BLaER1 treated with 17β-estradiol and CSF1 and Interleukin-3, amounts not matched to agents 10 nM and 100 nM (cell line): ENCODE measurements at regions not wholly inside any gene's neighbourhood (a gene's known extent, or its start where the extent isn't known, plus 50 kb on each side); places are given as distances from the start of the nearest gene placed in this dataset.

Experiments used
- H3K27ac ChIP-seq, 11 experiments: shearing (Covaris generic); formaldehyde crosslinking; 2 replicates each; pipeline ENCODE4 v1.8.1; 2022
- H3K27me3 ChIP-seq, 11 experiments: shearing (Covaris generic); formaldehyde crosslinking; 2 replicates each; pipeline ENCODE4 v1.8.1; 2022
- H3K36me3 ChIP-seq, 11 experiments: shearing (Covaris generic); formaldehyde crosslinking; 2 replicates each; pipeline ENCODE4 v1.8.1; 2022
- H3K4me1 ChIP-seq, 10 experiments: shearing (Covaris generic); formaldehyde crosslinking; 2 replicates each; pipeline ENCODE4 v1.8.1; 2022
- H3K4me2 ChIP-seq, 11 experiments: shearing (Covaris generic); formaldehyde crosslinking; 2 replicates each; pipeline ENCODE4 v1.8.1; 2022
- H3K4me3 ChIP-seq, 10 experiments: shearing (Covaris generic); formaldehyde crosslinking; 2 replicates each; pipeline ENCODE4 v1.8.1; 2022
- H3K9ac ChIP-seq, 11 experiments: shearing (Covaris generic); formaldehyde crosslinking; 2 replicates each; pipeline ENCODE4 v1.8.1; 2022
- H3K9me3 ChIP-seq, 11 experiments: shearing (Covaris generic); formaldehyde crosslinking; replicated peaks in 1 of 11; 2 replicates each; pipeline ENCODE4 v1.8.1; 2022
- H4K20me1 ChIP-seq, 11 experiments: shearing (Covaris generic); formaldehyde crosslinking; 2 replicates each; pipeline ENCODE4 v1.8.1; 2022
- Cebpa-rat ChIP-seq, 11 experiments: shearing (Covaris generic); IDR thresholded peaks; 2 replicates each; pipeline ENCODE4 v1.8.1; 2022

GRCh38 chr10:83222300-83222699 lies 917.0 kb upstream of the GHITM start:
- Histone ChIP-seq H3K4me1 (peaks cover 0 to 7% (median 0%) of the 10 kb centered on the region in 10 experiments; a peak in 7 of 20 replicates), H3K9ac (no peak overlapping the region), H3K27ac (no peak overlapping the region), H4K20me1 (no peaks in the 10 kb centered on the region), H3K4me3 (no peak overlapping the region), H3K27me3 (no peaks in the 10 kb centered on the region), H3K4me2 (peak overlapping the region in 5 of 11 experiments; percentile 20 to 41 (median 26); a peak in 7 of 22 replicates), H3K36me3 (no peaks in the 10 kb centered on the region), H3K9me3 (no peaks in the 10 kb centered on the region)
- TF ChIP-seq Cebpa-rat (IDR thresholded peaks at IDR 0.05) = no peak

DNA sequence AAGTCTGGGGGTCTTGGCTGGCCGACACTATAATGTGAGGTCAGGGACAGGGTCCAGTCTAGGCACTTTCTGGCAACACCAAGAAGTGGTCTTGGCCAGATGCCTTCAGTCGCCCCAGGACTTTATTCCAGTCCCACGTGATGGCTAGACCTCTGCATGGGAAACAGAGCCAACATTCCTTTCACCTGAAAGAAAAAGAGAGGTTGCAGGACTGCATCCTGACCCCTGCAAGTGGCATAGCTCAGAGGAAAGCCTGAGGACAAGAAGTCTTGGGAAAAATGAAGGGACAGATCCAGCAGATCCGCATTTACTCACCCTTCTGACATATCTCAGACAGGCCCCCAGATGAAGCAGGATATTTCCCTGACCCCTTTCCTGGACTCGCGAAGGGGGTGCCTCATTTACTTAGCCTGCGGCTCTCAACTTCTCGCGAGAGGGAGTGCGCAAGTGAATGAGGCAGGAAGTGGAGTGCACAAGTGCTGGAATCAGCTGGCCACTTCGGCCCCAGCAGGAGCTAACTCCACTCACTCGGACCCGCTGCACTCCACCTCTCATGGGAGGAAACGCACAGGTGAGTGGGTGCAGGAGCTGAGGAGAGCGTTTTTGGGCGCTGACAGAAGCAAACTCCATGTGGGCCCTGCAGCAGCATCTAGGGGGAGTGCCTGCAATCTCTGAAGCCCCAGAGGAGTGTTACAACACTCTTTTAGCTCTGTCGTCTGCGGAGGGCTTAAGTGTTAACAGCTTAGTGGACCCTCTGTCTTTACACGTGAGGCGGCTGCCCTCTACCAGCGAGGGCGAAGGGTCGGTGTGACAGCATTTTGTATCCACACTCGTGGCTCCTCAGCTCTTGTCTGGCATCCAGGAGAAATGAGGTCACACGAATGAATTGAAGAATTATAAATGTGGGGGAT lies 916.2 kb upstream of the GHITM start:
- Histone ChIP-seq H3K9me3 (no peaks in the 10 kb centered on the region), H3K27ac (no peak overlapping the region), H3K4me2 (peak overlapping the region in 4 of 11 experiments; percentile 20 to 41 (median 32); a peak in 5 of 22 replicates), H3K4me3 (no peak overlapping the region), H3K4me1 (peaks cover 0 to 7% (median 0%) of the 10 kb centered on the region in 10 experiments; a peak in 7 of 20 replicates), H3K36me3 (no peaks in the 10 kb centered on the region), H3K9ac (no peak overlapping the region), H4K20me1 (no peaks in the 10 kb centered on the region), H3K27me3 (no peaks in the 10 kb centered on the region)
- TF ChIP-seq Cebpa-rat (IDR thresholded peaks at IDR 0.05) = no peak

GRCh38 chr10:83225781-83226180 lies 913.5 kb upstream of the GHITM start:
- Histone ChIP-seq H3K27me3 (no peaks in the 10 kb centered on the region), H3K36me3 (no peaks in the 10 kb centered on the region), H3K9me3 (no peaks in the 10 kb centered on the region), H3K4me3 (no peak overlapping the region), H3K4me1 (peaks cover 0 to 7% (median 0%) of the 10 kb centered on the region in 10 experiments; a peak in 7 of 20 replicates), H3K27ac (no peak overlapping the region), H3K9ac (no peak overlapping the region), H4K20me1 (no peaks in the 10 kb centered on the region), H3K4me2 (no peak overlapping the region)
- no peak for TF ChIP-seq Cebpa-rat (IDR thresholded peaks at IDR 0.05)

GRCh38 chr10:83229991-83230390 lies 909.3 kb upstream of the GHITM start:
- TF ChIP-seq Cebpa-rat (IDR thresholded peaks at IDR 0.05) = no peak
- Histone ChIP-seq H3K9me3 (no peaks in the 10 kb centered on the region), H3K27ac (no peak overlapping the region)

DNA sequence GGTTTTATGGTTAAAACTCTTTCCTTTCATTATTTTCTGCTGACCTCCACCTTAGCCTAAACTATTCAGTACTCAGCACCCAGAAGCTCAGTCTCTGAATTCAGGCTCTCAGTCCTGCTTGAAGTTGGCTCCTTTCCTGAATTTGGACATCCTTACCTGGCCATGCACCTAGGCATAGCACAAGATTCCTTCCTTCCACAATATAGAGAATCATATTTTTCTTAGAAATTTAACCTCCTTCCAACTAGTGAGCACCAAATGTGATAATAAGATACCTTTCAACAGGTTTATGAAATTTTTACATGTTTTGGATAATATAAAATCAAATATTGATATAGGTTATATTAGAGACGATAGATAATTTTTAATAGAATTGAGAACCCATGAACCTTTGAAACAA lies 905.6 kb upstream of the GHITM start:
- H3K4me2 ChIP-seq = no peak overlapping the region
- no peak overlapping the region for H3K9ac ChIP-seq
- no peaks in the 10 kb centered on the region for H3K9me3 ChIP-seq
- no peaks in the 10 kb centered on the region for H4K20me1 ChIP-seq
- no peaks in the 10 kb centered on the region for H3K27me3 ChIP-seq
- peaks cover 0 to 7% (median 0%) of the 10 kb centered on the region in 10 experiments; a peak in 5 of 20 replicates for H3K4me1 ChIP-seq
- H3K36me3 ChIP-seq = no peaks in the 10 kb centered on the region
- no peak overlapping the region for H3K4me3 ChIP-seq
- TF ChIP-seq Cebpa-rat (IDR thresholded peaks at IDR 0.05) = no peak
- H3K27ac ChIP-seq = no peak overlapping the region

More at GRCh38 chr10:83229991-83230390, 909.3 kb upstream of the GHITM start:
- Histone ChIP-seq H3K36me3 (no peaks in the 10 kb centered on the region), H3K4me1 (peaks cover 0 to under 1% (median 0%) of the 10 kb centered on the region in 10 experiments; a peak in 2 of 20 replicates), H3K9ac (no peak overlapping the region), H4K20me1 (no peaks in the 10 kb centered on the region), H3K4me2 (no peak overlapping the region), H3K4me3 (no peak overlapping the region), H3K27me3 (no peaks in the 10 kb centered on the region)

GRCh38 chr10:83248106-83248631 lies 891.1 kb upstream of the GHITM start:
- H3K4me2 ChIP-seq = no peak overlapping the region

DNA sequence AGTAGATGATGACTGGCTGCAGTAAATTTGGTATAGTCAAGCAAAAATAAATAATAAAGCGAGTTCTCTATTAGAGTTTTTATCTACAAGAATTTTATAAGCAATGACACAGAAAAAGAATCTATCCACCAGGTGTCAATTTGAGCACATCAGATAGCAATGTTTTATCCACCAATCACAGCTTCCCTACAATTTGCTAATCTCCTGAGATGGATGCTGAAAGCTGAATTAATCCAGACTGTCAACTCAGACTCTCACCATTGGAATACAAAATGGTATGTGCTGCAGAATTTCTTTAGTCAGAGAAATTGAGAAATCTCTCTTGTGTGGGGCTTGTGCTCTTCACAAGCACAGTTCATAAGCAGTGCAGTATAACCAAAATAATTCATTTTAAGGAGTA lies 888.9 kb upstream of the GHITM start:
- no peak for TF ChIP-seq Cebpa-rat (IDR thresholded peaks at IDR 0.05)
- no peak overlapping the region for H3K9ac ChIP-seq
- H4K20me1 ChIP-seq = no peaks in the 10 kb centered on the region
- H3K4me3 ChIP-seq = no peak overlapping the region
- H3K27ac ChIP-seq = no peak overlapping the region
- H3K9me3 ChIP-seq = peaks cover 11 to 27% (median 21%) of the 10 kb centered on the region in 11 experiments; a peak in 21 of 22 replicates
- H3K27me3 ChIP-seq = no peaks in the 10 kb centered on the region
- no peaks in the 10 kb centered on the region for H3K4me1 ChIP-seq
- H3K36me3 ChIP-seq = no peaks in the 10 kb centered on the region
- no peak overlapping the region for H3K4me2 ChIP-seq

More at GRCh38 chr10:83248106-83248631, 891.1 kb upstream of the GHITM start:
- Histone ChIP-seq H3K27me3 (no peaks in the 10 kb centered on the region), H4K20me1 (no peaks in the 10 kb centered on the region), H3K36me3 (no peaks in the 10 kb centered on the region), H3K4me3 (no peak overlapping the region), H3K27ac (no peak overlapping the region), H3K9me3 (peaks cover 2 to 13% (median 10%) of the 10 kb centered on the region in 11 experiments; a peak in 21 of 22 replicates), H3K9ac (no peak overlapping the region), H3K4me1 (no peaks in the 10 kb centered on the region)
- no peak for TF ChIP-seq Cebpa-rat (IDR thresholded peaks at IDR 0.05)

- H4K20me1 ChIP-seq = no peaks in the 10 kb centered on the region
- H3K27ac ChIP-seq = no peak overlapping the region
- no peak overlapping the region for H3K9ac ChIP-seq
- H3K27me3 ChIP-seq = no peaks in the 10 kb centered on the region
- H3K4me3 ChIP-seq = no peak overlapping the region
- TF ChIP-seq Cebpa-rat (IDR thresholded peaks at IDR 0.05) = no peak
- no peaks in the 10 kb centered on the region for H3K4me1 ChIP-seq
- peaks cover 11 to 27% (median 21%) of the 10 kb centered on the region in 11 experiments; a peak in 21 of 22 replicates for H3K9me3 ChIP-seq
- H3K36me3 ChIP-seq = no peaks in the 10 kb centered on the region
- no peak overlapping the region for H3K4me2 ChIP-seq
Measured at GRCh38 chr10:83252169-83252568, 887.1 kb upstream of the GHITM start.

GRCh38 chr10:83252596-83252995 lies 886.7 kb upstream of the GHITM start:
- Histone ChIP-seq H3K4me3 (no peak overlapping the region), H3K4me1 (no peaks in the 10 kb centered on the region), H3K27ac (no peak overlapping the region), H3K4me2 (no peak overlapping the region), H3K27me3 (no peaks in the 10 kb centered on the region), H4K20me1 (no peaks in the 10 kb centered on the region), H3K36me3 (no peaks in the 10 kb centered on the region), H3K9me3 (peaks cover 11 to 27% (median 21%) of the 10 kb centered on the region in 11 experiments; a peak in 21 of 22 replicates), H3K9ac (no peak overlapping the region)
- TF ChIP-seq Cebpa-rat (IDR thresholded peaks at IDR 0.05) = no peak
